IMR-90 (cell line): ENCODE measurements at regions not wholly inside any gene's neighbourhood (a gene's known extent, or its start where the extent isn't known, plus 50 kb on each side); places are given as distances from the start of the nearest gene placed in this dataset.
"Not testable (repeated sequence)": the region's sequence is repeated elsewhere in the genome, so short reads cannot be mapped to it uniquely, and the experiment has no call there.

Experiments
- ATAC-seq: fragments of 200-7000 bp; cut with Tn5 transposase; 2 replicates; pipeline ENCODE4 v1.9.1; 2020; ENCODE audit warnings: low read depth, mild to moderate bottlenecking, moderate library complexity
- BruUV-seq: library from RNA; stranded (reverse); fragments of 400-500 nt; replicated peaks from 2 replicates; lab custom pipeline; 2021; lab: Mats Ljungman, UMichigan
- CTCF ChIA-PET: fragments of 300-600 bp; formaldehyde crosslinking; extraction: SDS; loops from one replicate; lab custom pipeline; 2021; ENCODE audit warnings: antibody characterized with exemption; lab: Yijun Ruan, JAX
- POLR2A ChIA-PET: fragments of 300-600 bp; sonication (Branson Sonifier 250); formaldehyde crosslinking; loops from one replicate; lab custom pipeline; 2022; ENCODE audit warnings: antibody characterized with exemption; ENCODE audit not compliant: unreplicated experiment; lab: Charles Lee
- DNase-seq: peaks from one replicate; pipeline ENCODE4 v3.0.0; 2013
- H2AFZ ChIP-seq: replicated peaks from 2 replicates; pipeline ENCODE3; 2013; ENCODE audit warnings: low read length, mild to moderate bottlenecking; ENCODE audit not compliant: poor library complexity
- H2AK5ac ChIP-seq: 2 replicates; pipeline ENCODE4 v1.6.1; 2013; ENCODE audit warnings: low read depth, low read length, inconsistent platforms
- H2AK9ac ChIP-seq: replicated peaks from 2 replicates; pipeline ENCODE3; 2013; ENCODE audit warnings: mild to moderate bottlenecking, low read depth, low read length, moderate library complexity; ENCODE audit not compliant: poor library complexity
- H2BK120ac ChIP-seq: 2 replicates; pipeline ENCODE4 v1.6.1; 2013; ENCODE audit warnings: low read depth, low read length, inconsistent platforms
- H2BK15ac ChIP-seq: 3 replicates; pipeline ENCODE4 v1.6.1; 2013; ENCODE audit warnings: low read depth, low read length, inconsistent platforms
- H2BK20ac ChIP-seq: 2 replicates; pipeline ENCODE4 v1.6.1; 2013; ENCODE audit warnings: low read depth, mild to moderate bottlenecking, inconsistent platforms, low read length, moderate library complexity
- H2BK5ac ChIP-seq: 2 replicates; pipeline ENCODE4 v1.6.1; 2013; ENCODE audit warnings: mild to moderate bottlenecking, low read depth, low read length, inconsistent platforms; ENCODE audit not compliant: poor library complexity, severe bottlenecking
- H3K14ac ChIP-seq: replicated peaks from 2 replicates; pipeline ENCODE4 v1.6.1; 2013; ENCODE audit warnings: low read depth, low read length, inconsistent platforms
- H3K18ac ChIP-seq: 2 replicates; pipeline ENCODE4 v1.6.1; 2013; ENCODE audit warnings: low read depth, low read length, control low read depth
- H3K23ac ChIP-seq: 2 replicates; pipeline ENCODE4 v1.6.1; 2013; ENCODE audit warnings: low read depth, low read length, inconsistent platforms
- H3K27ac ChIP-seq: 2 replicates; pipeline ENCODE4 v1.5.1; 2013; ENCODE audit warnings: mild to moderate bottlenecking, control low read depth, low read length; ENCODE audit not compliant: insufficient read depth
- H3K27me3 ChIP-seq: 2 replicates; pipeline ENCODE4 v1.6.1; 2013; ENCODE audit warnings: low read length; ENCODE audit not compliant: control insufficient read depth, insufficient read depth
- H3K36me3 ChIP-seq: 2 replicates; pipeline ENCODE4 v1.6.1; 2013; ENCODE audit warnings: low read length, mixed read lengths; ENCODE audit not compliant: control insufficient read depth, insufficient read depth
- H3K4ac ChIP-seq: 2 replicates; pipeline ENCODE4 v1.6.1; 2013; ENCODE audit warnings: low read depth, low read length, inconsistent platforms
- H3K4me1 ChIP-seq: 2 replicates; pipeline ENCODE4 v1.6.1; 2013; ENCODE audit warnings: low read length, mixed read lengths; ENCODE audit not compliant: control insufficient read depth, insufficient read depth
- H3K4me2 ChIP-seq: 2 replicates; pipeline ENCODE4 v1.6.1; 2013; ENCODE audit warnings: low read depth, mild to moderate bottlenecking, control low read depth, low read length, moderate library complexity
- H3K4me3 ChIP-seq: 2 replicates; pipeline ENCODE4 v1.5.1; 2013; ENCODE audit warnings: low read depth, mild to moderate bottlenecking, control low read depth, low read length, moderate library complexity; ENCODE audit not compliant: insufficient read depth
- H3K56ac ChIP-seq: 2 replicates; pipeline ENCODE4 v1.6.1; 2013; ENCODE audit warnings: low read length, inconsistent platforms; ENCODE audit not compliant: insufficient read depth; ENCODE audit errors: extremely low read depth
- H3K79me1 ChIP-seq, 2 experiments: 2 replicates each; pipeline ENCODE4 v1.6.1; 2013; ENCODE audit warnings: low read length in 2 of 2, inconsistent platforms in 1 of 2, low read depth in 1 of 2
- H3K9ac ChIP-seq: 2 replicates; pipeline ENCODE4 v1.6.1; 2013; ENCODE audit warnings: low read depth, low read length, control low read depth
- H3K9me1 ChIP-seq: 2 replicates; pipeline ENCODE4 v1.6.1; 2013; ENCODE audit warnings: low read length, inconsistent platforms; ENCODE audit not compliant: insufficient read depth
- H3K9me3 ChIP-seq: 2 replicates; pipeline ENCODE4 v1.6.1; 2013; ENCODE audit warnings: low read length; ENCODE audit not compliant: control insufficient read depth, insufficient read depth
- H4K20me1 ChIP-seq: 2 replicates; pipeline ENCODE4 v1.6.1; 2013; ENCODE audit warnings: low read length, inconsistent platforms; ENCODE audit not compliant: insufficient read depth
- H4K5ac ChIP-seq: 2 replicates; pipeline ENCODE4 v1.6.1; 2013; ENCODE audit warnings: mild to moderate bottlenecking, low read depth, low read length, control low read depth
- H4K8ac ChIP-seq, 2 experiments: 2 replicates each; pipeline ENCODE4 v1.6.1; 2013; ENCODE audit warnings: low read depth in 2 of 2, low read length in 2 of 2, control low read depth in 1 of 2, inconsistent platforms in 1 of 2
- H4K91ac ChIP-seq: 2 replicates; pipeline ENCODE4 v1.6.1; 2013; ENCODE audit warnings: low read depth, low read length, inconsistent platforms; ENCODE audit not compliant: insufficient read depth
- CEBPB ChIP-seq: IDR thresholded peaks from 2 replicates; pipeline ENCODE4 v1.6.1; 2012; ENCODE audit warnings: low read depth, low read length, improper control_type of control experiment
- RCOR1 ChIP-seq: IDR thresholded peaks from 2 replicates; pipeline ENCODE4 v1.6.1; 2012; ENCODE audit warnings: mild to moderate bottlenecking, low read length, improper control_type of control experiment; ENCODE audit not compliant: insufficient replicate concordance
- WGBS, 2 experiments: methylation state at CpG; one replicate each; pipeline versions ENCODE4 v1.1.5 to v1.1.7; 2013; ENCODE audit warnings: missing lambda C conversion rate in 2 of 2; ENCODE audit not compliant: insufficient read length in 1 of 2; ENCODE audit errors: extremely low coverage in 2 of 2; 5-methylcytosine and 5-hydroxymethylcytosine counted together
- dilution Hi-C: fragments of 300-500 bp; cut with HindIII; formaldehyde crosslinking; loops from one replicate; pipeline ENCODE4 v1.14.3; 2018; ENCODE audit warnings: low sequenced_read_pairs; ENCODE audit not compliant: unreplicated experiment
- in situ Hi-C: fragments of 300-500 bp; cut with MboI; formaldehyde crosslinking; loops from 3 replicates; pipeline ENCODE4 v1.14.3; 2019; ENCODE audit warnings: low sequenced_read_pairs, inconsistent platforms, mixed read lengths
- intact Hi-C: fragments of 100-400 bp; cut with micrococcal nuclease; formaldehyde crosslinking; loops from 2 replicates; pipeline ENCODE4 v1.10.0; 2022

GRCh38 chr10:38209332-38209731, 115.2 kb downstream of the ZNF37A start:
- no peak overlapping the region for H2AK9ac ChIP-seq
- no peak overlapping the region for H3K27ac ChIP-seq
- H4K20me1 ChIP-seq = no peaks in the 10 kb centered on the region
- H3K14ac ChIP-seq = no peak overlapping the region
- DNase-seq (no peak), ATAC-seq (no peak)
- H2BK120ac ChIP-seq = no peak overlapping the region
- peaks cover 2% of the 10 kb centered on the region; the same call in 1 of the 2 replicates for H3K9me3 ChIP-seq
- no CpG with 5 or more reads among the region's 4 CpGs for WGBS, 2 experiments
- H3K4ac ChIP-seq = no peak overlapping the region
- no TSS peak for BruUV-seq
- no peaks in the 10 kb centered on the region for H3K27me3 ChIP-seq
- no peak overlapping the region for H2BK20ac ChIP-seq
- TF ChIP-seq CEBPB (no peak), RCOR1 (no peak)
- H3K4me2 ChIP-seq = no peak overlapping the region
- no peak overlapping the region for H3K56ac ChIP-seq
- no peak overlapping the region for H4K91ac ChIP-seq
- CTCF ChIA-PET = no interaction called here
- H3K4me1 ChIP-seq = no peaks in the 10 kb centered on the region
- H4K5ac ChIP-seq = no peak overlapping the region
- no peak overlapping the region for H3K9ac ChIP-seq
- H4K8ac ChIP-seq = no peak overlapping the region
- POLR2A ChIA-PET = no interaction called here
- H3K4me3 ChIP-seq = no peak overlapping the region
- H3K23ac ChIP-seq = no peak overlapping the region
- H3K9me1 ChIP-seq = no peaks in the 10 kb centered on the region
- H3K36me3 ChIP-seq = no peaks in the 10 kb centered on the region
- H2AFZ ChIP-seq = no peak overlapping the region
- no peak overlapping the region for H2BK5ac ChIP-seq
- in situ Hi-C loops (no loop called here), intact Hi-C loops (no loop called here), dilution Hi-C loops (no loop called here)
- no peaks in the 10 kb centered on the region for H3K79me1 ChIP-seq
- no peak overlapping the region for H3K18ac ChIP-seq
- no peak overlapping the region for H2BK15ac ChIP-seq
- no peak overlapping the region for H2AK5ac ChIP-seq

- H3K56ac ChIP-seq, H4K20me1 ChIP-seq, H4K8ac ChIP-seq, ATAC-seq, H3K9ac ChIP-seq, H3K79me1 ChIP-seq, H3K9me3 ChIP-seq, H2AFZ ChIP-seq, H2BK5ac ChIP-seq, POLR2A ChIA-PET, H2AK9ac ChIP-seq, H4K91ac ChIP-seq, H3K27ac ChIP-seq, H2BK15ac ChIP-seq, in situ Hi-C loops, dilution Hi-C loops, H3K4me2 ChIP-seq, H3K4ac ChIP-seq, CTCF ChIA-PET, H3K4me3 ChIP-seq, BruUV-seq, H3K27me3 ChIP-seq, H3K18ac ChIP-seq, H3K36me3 ChIP-seq, intact Hi-C loops, H2BK120ac ChIP-seq, DNase-seq, H2BK20ac ChIP-seq, H4K5ac ChIP-seq, H3K4me1 ChIP-seq, H3K14ac ChIP-seq, H2AK5ac ChIP-seq, H3K9me1 ChIP-seq, H3K23ac ChIP-seq: not testable (repeated sequence)
Observed at GRCh38 chr10:38209748-38210147, 115.6 kb downstream of the ZNF37A start.
